Astrocyte (in vitro differentiated cells and primary cell): ENCODE measurements at regions not wholly inside any gene's neighbourhood (a gene's known extent, or its start where the extent isn't known, plus 50 kb on each side); places are given as distances from the start of the nearest gene placed in this dataset.
"Not testable (repeated sequence)": the region's sequence is repeated elsewhere in the genome, so short reads cannot be mapped to it uniquely, and the experiment has no call there.

Source experiments
- EZH2 ChIP-seq: IDR thresholded peaks from 2 replicates; pipeline ENCODE4 v1.6.1; 2012; ENCODE audit warnings: mild to moderate bottlenecking, low read length, inconsistent platforms; ENCODE audit not compliant: insufficient read depth
- TF ChIP-seq, protein P1 (sequence below): IDR thresholded peaks from 2 replicates; pipeline ENCODE4 v1.5.1; 2011; ENCODE audit warnings: low read depth, mild to moderate bottlenecking, inconsistent platforms, low read length, moderate library complexity; ENCODE audit not compliant: insufficient read depth

- TF ChIP-seq, protein P1, sequence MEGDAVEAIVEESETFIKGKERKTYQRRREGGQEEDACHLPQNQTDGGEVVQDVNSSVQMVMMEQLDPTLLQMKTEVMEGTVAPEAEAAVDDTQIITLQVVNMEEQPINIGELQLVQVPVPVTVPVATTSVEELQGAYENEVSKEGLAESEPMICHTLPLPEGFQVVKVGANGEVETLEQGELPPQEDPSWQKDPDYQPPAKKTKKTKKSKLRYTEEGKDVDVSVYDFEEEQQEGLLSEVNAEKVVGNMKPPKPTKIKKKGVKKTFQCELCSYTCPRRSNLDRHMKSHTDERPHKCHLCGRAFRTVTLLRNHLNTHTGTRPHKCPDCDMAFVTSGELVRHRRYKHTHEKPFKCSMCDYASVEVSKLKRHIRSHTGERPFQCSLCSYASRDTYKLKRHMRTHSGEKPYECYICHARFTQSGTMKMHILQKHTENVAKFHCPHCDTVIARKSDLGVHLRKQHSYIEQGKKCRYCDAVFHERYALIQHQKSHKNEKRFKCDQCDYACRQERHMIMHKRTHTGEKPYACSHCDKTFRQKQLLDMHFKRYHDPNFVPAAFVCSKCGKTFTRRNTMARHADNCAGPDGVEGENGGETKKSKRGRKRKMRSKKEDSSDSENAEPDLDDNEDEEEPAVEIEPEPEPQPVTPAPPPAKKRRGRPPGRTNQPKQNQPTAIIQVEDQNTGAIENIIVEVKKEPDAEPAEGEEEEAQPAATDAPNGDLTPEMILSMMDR = not testable (repeated sequence)
- TF ChIP-seq EZH2 = not testable (repeated sequence)
Measured at GRCh38 chr9:103237571-103238109, 242.5 kb downstream of the CYLC2 start.
